ENCODE measurements at regions not wholly inside any gene's neighbourhood (a gene's known extent, or its start where the extent isn't known, plus 50 kb on each side); places are given as distances from the start of the nearest gene placed in this dataset.

DNA sequence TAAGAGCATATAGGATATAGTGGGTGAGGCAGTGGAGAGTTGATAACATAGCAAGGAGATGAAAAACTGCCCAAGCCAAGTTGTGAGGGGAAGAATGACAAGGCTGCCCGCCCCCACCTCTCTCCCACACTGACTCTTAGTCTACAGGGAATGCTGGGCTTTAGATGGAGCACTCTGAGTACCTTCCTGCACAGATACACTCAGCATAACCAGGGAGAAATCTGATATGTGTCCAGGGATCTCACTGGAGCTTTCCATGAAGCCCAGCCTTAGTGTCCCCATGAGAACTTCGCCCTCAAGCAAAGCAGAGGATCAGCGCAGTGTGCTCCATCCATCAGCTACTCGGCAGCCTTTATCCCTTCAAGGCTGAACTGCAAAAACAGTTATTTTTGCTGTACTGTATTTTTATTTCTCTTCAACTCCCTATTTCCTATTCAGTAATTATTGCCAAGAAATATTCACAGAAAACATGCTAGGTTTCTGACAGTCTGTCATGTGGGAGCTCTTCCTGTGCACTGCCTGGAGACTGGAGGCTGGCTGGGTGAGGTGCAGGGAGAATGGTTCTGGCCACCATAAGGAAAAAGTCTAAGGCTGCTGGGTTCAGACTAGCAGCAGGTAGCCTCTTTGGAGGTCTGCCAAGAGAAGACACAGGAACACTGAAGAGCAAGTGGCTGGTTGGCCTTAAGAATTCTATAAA lies 475.2 kb upstream of the PPP2R3A start:
- no peak for DNase-seq

DNA sequence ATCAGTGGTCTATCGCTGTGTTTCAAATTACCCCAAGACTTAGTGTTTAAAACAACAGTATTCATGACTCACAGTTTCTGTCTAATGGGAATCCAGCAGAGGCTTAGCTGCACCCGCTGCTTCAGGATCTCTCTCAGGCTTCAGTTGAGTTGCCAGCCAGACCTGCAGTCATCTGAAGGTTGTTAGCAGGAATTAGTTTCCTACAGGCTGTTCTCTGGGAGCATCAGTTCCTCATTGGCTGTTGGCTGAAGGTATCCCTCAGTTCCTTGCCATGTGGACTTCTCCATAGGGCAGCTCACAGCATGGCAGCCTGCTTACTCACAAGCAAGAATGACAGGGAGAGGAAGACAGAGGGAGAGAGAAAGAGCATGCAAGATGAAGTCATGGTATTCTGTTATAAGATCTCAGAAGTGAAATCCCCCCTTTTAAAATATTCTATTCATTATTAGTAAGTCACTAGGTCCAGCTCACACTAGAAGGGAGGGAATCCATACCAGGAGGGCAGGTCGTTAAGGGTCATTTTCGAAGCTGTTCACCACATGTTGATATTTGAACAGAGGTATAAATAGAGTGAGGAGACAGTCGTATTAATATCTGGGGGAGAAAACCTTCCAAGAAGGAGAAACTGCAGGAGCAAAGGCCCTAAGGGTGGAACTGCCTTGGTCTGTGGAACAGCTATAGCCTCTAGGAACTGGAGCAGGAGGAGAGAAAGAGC lies 473.9 kb upstream of the PPP2R3A start:
- no peak for DNase-seq

DNA sequence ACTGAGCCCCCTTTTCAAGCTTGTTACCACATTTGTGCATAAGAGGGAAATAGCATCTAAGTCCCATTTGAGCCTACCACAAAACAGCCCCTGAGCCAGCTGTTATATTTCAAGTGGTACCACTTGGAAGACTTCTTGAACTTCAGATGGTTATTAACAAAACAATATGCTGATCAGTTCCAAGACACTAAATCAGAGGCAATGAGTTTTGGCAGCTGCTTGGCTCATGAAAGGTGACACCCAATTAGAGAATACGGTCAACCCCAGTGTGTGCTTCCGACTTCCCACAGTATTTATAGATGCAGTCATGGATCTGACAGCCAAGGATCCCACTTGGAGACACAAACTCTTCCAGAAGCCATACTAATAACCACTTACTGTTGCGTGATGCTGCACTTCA lies 469.6 kb upstream of the PPP2R3A start:
- DNase-seq: no peak

- no peak for DNase-seq
Observed at GRCh38 chr3:135497979-135498378, 467.5 kb upstream of the PPP2R3A start.

DNA sequence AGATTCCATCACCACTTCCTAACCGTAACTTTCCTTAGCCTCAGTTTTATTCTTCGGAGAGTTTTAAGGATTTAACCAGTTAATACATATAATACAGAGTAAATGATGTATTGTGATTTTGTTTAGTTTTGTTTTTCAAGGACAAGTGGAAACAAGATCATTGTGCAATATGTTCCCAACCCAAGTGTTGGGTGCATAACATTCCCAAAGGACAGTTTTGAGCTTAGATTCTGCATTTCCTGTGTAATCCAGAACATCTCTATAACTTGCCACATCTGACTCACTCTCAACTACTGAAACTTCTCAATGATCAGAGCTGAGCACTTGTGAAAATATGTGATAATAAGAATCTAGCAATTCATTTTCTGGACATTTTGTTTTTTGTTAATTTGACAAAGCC lies 466.1 kb upstream of the PPP2R3A start:
- no peak for DNase-seq

- no peak for DNase-seq
Observed at GRCh38 chr3:135500034-135500433, 465.5 kb upstream of the PPP2R3A start.

GRCh38 chr3:135503065-135503759 lies 462.3 kb upstream of the PPP2R3A start:
- DNase-seq: no peak

DNA sequence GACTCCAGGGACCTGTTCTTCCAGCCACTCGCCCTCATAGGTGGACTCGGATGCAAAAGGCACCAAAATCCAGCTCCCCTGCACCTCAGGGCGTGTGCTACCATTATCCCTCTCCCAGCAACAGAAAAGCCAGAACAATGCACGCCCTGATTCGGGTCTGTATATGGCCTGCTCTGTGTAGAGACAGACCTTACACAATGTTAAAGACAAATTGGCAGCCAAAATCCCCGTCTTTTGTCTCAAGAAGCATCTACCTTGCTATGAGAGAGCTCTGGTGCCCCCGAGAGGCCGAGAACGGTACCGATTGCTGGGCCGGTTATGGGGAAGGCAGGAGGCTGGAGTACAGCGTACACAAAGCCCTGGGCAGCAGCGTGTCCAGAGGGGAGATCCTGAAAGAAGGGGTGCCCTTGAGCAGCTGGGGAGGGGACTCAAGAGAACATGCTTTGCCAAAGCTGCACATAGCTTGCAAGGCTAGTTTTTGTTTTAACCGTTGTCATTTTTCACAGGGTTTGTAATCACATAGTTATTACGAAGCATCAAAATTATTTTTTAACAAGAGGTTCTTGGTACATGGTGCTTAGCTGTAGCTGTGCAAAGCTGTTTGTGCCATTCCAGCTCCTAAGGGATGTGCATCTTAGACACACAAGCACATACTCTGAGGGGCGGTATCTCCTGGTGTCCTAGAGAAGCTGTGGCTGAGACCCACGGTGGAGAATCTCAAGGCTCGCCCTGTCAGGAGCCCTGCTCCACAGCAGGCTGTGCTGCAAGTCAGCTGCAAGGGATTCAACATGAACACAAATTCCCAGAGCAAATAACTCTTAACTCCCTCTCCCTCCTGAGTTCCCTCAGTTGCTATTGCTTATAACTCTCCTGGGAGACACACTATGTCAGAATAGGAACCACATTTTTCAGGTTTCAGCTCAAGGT lies 461.5 kb upstream of the PPP2R3A start:
- DNase-seq: no peak

GRCh38 chr3:135513106-135514059 lies 452.1 kb upstream of the PPP2R3A start:
- no peak for DNase-seq

GRCh38 chr3:135514060-135514448 lies 451.5 kb upstream of the PPP2R3A start:
- DNase-seq: no peak

DNA sequence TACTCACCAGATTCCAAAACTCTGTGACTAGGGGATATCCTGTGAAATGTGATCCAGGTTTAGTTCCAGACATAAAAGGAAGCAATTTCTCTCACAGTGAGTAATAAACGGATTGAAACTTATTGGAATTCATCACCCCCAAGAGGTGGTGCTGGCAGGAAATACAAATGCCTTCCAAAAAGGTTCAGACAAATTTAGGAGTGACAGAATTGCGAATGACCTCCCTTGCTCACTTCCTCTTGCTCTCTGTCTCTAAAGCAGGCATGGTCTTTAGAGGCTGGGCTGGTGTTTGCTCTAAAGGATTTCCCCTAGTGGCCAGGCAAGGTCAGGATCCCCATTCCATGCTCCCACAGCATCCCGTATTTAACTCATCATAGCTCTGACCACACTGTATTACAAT lies 449.4 kb upstream of the PPP2R3A start:
- no peak for DNase-seq

DNA sequence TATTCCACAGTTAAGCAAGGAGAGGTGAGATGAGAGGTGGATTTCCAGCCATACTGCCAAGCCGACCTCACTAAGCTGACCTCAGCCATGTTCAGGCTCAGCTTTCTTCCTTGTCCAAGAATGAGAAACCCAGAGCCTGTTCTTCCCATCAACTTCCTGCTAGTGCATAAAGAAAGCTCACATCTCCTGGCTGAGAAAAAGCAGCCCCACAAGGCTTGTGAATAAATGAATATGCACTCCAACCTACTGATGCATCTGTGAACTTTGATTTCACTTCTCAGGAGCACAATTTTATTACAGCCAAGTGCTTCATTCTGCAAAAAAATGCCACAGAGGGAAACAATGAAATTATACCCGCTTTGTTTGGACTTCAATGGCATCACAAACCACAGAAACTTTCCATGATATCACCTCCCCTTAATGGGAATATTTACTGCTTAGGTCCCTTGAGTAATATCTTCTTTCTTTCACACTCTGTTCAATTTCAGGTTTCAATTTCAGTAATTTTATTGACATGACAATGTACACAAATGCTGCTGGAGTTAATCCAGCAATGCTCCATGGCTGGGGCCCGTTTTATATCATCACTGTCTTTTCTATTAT lies 437.0 kb upstream of the PPP2R3A start:
- DNase-seq: no peak

DNA sequence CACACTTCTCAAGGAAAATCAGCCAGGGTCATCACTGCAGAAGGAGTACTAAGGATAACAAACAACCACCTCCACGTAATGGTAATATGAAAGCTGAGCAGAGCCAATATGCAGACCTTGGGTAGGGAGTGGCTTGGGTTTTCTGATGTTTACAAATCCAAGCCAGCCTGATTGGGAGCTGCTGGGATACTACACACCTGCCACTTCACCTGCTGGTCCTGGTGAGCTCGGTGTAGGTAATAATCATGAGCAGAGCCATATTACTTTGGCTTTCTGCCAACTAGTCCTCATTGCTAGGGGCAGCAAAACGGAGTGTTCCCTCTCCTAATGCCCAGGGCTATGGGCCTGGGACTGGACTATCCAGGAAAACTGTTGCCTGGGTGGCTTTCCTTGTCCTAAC lies 433.5 kb upstream of the PPP2R3A start:
- no peak for DNase-seq

DNA sequence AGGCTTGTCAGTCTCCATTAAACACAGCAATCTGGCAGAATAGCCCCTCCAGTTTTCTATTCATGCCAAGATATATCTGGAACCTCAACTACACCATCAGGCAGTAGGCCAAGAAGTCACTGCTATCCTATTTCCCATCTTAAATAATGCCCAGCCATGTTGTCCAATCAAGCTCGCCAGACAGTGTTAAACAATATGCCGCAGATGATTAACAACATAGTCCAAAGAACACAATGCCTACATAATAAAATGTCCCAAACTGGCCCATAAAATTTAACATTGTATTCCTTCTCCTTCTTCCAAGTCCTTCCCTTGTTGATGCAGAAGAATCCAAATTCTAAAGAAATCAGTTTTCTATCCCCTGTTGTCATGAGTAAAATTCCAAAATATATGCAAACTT lies 427.4 kb upstream of the PPP2R3A start:
- no peak for DNase-seq

DNA sequence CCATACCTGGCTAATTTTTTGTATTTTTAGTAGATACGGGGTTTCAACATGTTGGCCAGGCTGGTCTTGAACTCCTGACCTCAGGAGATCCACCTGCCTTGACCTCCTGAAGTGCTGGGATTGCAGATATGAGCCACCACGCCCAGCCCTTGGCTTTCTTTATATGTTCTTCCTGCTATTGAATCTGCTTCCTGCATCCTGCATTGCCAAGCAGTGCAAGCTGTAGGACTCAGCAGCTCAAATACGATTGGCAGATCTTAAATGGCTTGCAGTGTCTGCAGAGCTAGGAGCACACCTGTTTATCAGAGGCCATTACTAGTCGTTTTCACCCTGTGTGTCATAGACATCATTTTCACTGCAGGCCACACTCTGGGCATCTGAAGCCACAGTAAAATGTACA lies 426.2 kb upstream of the PPP2R3A start:
- DNase-seq: no peak

DNA sequence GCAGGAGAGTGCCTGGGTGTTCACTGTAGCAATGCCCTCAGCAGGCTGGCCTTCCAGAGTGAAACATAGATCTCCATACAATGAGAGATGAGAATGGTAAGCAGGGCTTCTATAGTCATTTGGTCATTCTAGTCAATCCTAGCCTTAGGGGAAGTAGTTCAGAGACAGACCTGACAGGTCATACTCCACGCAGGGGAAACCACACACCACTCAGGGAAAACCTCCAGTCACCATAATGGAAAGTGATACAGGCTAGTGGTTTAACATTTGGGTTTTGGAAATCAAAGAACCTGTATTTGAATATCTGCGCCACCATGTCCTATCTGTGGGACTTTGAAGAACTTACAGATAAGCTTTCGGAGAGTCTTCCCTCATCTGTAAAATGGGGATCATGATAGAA lies 425.7 kb upstream of the PPP2R3A start:
- DNase-seq: no peak

GRCh38 chr3:135549928-135550494 lies 415.5 kb upstream of the PPP2R3A start:
- DNase-seq: no peak

- DNase-seq: no peak
Observed at GRCh38 chr3:135556174-135556573, 409.4 kb upstream of the PPP2R3A start.

GRCh38 chr3:135558150-135558783 lies 407.3 kb upstream of the PPP2R3A start:
- no peak for DNase-seq

GRCh38 chr3:135558906-135559305 lies 406.6 kb upstream of the PPP2R3A start:
- no peak for DNase-seq

DNA sequence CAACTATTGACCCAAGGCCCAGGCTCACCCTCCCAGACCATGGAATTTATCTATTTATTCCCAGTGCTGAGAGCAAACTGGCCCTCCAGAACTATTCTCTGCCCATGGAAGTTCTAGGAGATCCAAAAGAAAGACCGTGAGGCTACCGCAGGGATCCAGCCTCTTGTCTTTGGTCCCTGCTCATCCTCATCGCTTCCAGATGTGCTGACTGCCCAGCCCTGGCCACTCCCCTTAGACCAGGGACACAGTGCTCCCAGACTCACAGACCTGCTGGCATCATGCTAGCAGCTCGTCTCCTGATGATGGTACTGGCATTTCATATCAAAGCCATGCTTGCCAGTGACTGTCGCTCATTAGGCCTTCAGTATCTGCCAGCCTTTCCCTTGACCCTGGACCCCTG lies 405.7 kb upstream of the PPP2R3A start:
- DNase-seq: no peak
